A673 (cell line): ENCODE measurements at regions not wholly inside any gene's neighbourhood (a gene's known extent, or its start where the extent isn't known, plus 50 kb on each side); places are given as distances from the start of the nearest gene placed in this dataset.

ENCODE experiments used
- BruUV-seq: library from RNA; stranded (reverse); fragments of 400-500 nt; replicated peaks from 2 replicates; lab custom pipeline; 2021; lab: Mats Ljungman, UMichigan
- CTCF ChIA-PET: fragments of 300-600 bp; sonication (Branson Sonifier 250); formaldehyde crosslinking; loops from one replicate; lab custom pipeline; 2022; ENCODE audit warnings: antibody characterized with exemption; lab: Charles Lee
- POLR2A ChIA-PET: fragments of 300-600 bp; sonication (Branson Sonifier 250); formaldehyde crosslinking; loops from one replicate; lab custom pipeline; 2022; ENCODE audit warnings: antibody characterized with exemption; ENCODE audit not compliant: low non-redundant PET; lab: Charles Lee
- DNase-seq: peaks from one replicate; pipeline ENCODE4 v3.0.0-alpha.2; 2015; ENCODE audit warnings: low spot score
- H3K27ac ChIP-seq: fragments of 200-600 bp; sonication (generic); 2 replicates; pipeline ENCODE4 v1.5.1; 2016; ENCODE audit warnings: mixed run types, low read depth, mild to moderate bottlenecking, mixed read lengths, antibody characterized with exemption, low read length; ENCODE audit not compliant: poor library complexity, severe bottlenecking
- H3K27me3 ChIP-seq: fragments of 200-600 bp; sonication (generic); replicated peaks from 2 replicates; pipeline ENCODE4 v1.6.1; 2017; ENCODE audit warnings: mixed run types, low read depth, mild to moderate bottlenecking, mixed read lengths, antibody characterized with exemption, low read length; ENCODE audit not compliant: insufficient read depth, poor library complexity
- H3K36me3 ChIP-seq: fragments of 200-600 bp; sonication (generic); 2 replicates; pipeline ENCODE4 v1.6.1; 2016; ENCODE audit warnings: mixed run types, mild to moderate bottlenecking, mixed read lengths, antibody characterized with exemption, low read length; ENCODE audit not compliant: insufficient read depth, poor library complexity, severe bottlenecking
- H3K4me1 ChIP-seq: fragments of 200-600 bp; sonication (generic); 2 replicates; pipeline ENCODE4 v1.6.1; 2017; ENCODE audit warnings: mixed run types, mild to moderate bottlenecking, mixed read lengths, antibody characterized with exemption, low read length; ENCODE audit not compliant: insufficient read depth, poor library complexity, severe bottlenecking
- H3K4me3 ChIP-seq: fragments of 200-600 bp; sonication (generic); 2 replicates; pipeline ENCODE4 v1.5.1; 2016; ENCODE audit warnings: low read depth, mixed run types, mild to moderate bottlenecking, mixed read lengths, low read length; ENCODE audit not compliant: poor library complexity, severe bottlenecking
- H3K9me3 ChIP-seq: fragments of 200-600 bp; sonication (generic); 2 replicates; pipeline ENCODE4 v1.6.1; 2016; ENCODE audit warnings: mixed run types, low read depth, mild to moderate bottlenecking, mixed read lengths, antibody characterized with exemption, low read length; ENCODE audit not compliant: poor library complexity, severe bottlenecking
- EZH2 ChIP-seq: fragments of 200-600 bp; sonication (generic); IDR thresholded peaks from 2 replicates; pipeline ENCODE4 v1.6.1; 2017; ENCODE audit warnings: borderline replicate concordance, low read depth, mild to moderate bottlenecking, mixed read lengths, antibody characterized with exemption, low read length; ENCODE audit not compliant: poor library complexity, severe bottlenecking
- intact Hi-C: fragments of 100-400 bp; cut with micrococcal nuclease; formaldehyde crosslinking; loops from one replicate; pipeline ENCODE4 v1.10.0; 2022; ENCODE audit not compliant: unreplicated experiment
- TF ChIP-seq, protein P1 (sequence below): fragments of 300-800, 200-600 bp; sonication (generic); conservative IDR thresholded peaks from 2 replicates; pipeline ENCODE4 v1.5.1; 2017; ENCODE audit warnings: low read depth, mild to moderate bottlenecking, antibody characterized with exemption, low read length, moderate library complexity, mixed read lengths

DNA sequence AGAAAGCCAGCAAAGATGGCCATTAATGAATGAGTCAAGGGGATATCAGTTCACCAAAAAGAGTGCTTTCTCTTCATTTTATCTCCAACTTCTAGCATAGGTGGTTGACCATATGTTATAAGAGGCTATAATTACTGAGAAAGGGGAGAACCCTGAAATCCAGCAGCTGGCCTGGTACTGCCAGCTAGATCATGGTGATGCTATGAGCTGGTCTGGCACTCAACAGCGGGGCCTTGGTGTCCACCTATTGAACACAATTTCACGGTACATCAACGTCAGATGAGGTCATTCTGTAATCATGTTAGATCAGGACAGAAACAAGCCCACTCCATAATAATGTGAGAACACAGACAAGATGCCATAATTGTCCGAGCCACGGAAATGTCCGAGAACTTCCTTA is 1644.8 kb upstream of the PCDH7 start:
- no peaks in the 10 kb centered on the region for H3K36me3 ChIP-seq

DNA sequence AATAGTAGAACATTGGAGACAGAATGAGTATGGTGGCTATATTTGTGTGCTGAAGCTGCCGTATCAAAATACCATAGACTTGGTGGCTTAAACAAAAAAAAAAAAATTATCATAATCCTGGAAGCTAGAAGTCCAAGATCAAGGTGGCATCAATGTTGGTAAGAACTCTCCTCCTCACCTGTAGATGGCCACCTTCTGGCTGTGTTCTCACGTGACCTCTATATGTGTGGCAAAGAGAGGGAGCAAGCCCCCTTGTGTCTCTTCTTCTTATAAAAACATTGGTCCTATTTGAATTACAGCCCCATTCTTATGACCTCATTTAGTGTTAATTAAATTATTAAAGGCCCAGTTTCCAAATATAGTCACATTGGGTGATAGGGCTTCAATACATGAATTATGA is 1640.9 kb upstream of the PCDH7 start:
- TF ChIP-seq, protein P1, sequence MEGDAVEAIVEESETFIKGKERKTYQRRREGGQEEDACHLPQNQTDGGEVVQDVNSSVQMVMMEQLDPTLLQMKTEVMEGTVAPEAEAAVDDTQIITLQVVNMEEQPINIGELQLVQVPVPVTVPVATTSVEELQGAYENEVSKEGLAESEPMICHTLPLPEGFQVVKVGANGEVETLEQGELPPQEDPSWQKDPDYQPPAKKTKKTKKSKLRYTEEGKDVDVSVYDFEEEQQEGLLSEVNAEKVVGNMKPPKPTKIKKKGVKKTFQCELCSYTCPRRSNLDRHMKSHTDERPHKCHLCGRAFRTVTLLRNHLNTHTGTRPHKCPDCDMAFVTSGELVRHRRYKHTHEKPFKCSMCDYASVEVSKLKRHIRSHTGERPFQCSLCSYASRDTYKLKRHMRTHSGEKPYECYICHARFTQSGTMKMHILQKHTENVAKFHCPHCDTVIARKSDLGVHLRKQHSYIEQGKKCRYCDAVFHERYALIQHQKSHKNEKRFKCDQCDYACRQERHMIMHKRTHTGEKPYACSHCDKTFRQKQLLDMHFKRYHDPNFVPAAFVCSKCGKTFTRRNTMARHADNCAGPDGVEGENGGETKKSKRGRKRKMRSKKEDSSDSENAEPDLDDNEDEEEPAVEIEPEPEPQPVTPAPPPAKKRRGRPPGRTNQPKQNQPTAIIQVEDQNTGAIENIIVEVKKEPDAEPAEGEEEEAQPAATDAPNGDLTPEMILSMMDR: no peak
- TF ChIP-seq EZH2: no peak
- H3K4me3 ChIP-seq: no peak overlapping the region
- ChIA-PET POLR2A (no interaction called here), CTCF (no interaction called here)
- H3K4me1 ChIP-seq: peaks cover 5% of the 10 kb centered on the region
- no peak overlapping the region for H3K27ac ChIP-seq
- intact Hi-C loops: no loop called here
- no peaks in the 10 kb centered on the region for H3K9me3 ChIP-seq
- H3K36me3 ChIP-seq: no peaks in the 10 kb centered on the region
- no TSS peak for BruUV-seq
- no peak for DNase-seq
- no peaks in the 10 kb centered on the region for H3K27me3 ChIP-seq

More for the DNA sequence above, 1644.8 kb upstream of the PCDH7 start:
- peaks cover 18% of the 10 kb centered on the region for H3K9me3 ChIP-seq
- H3K4me3 ChIP-seq: no peak overlapping the region
- intact Hi-C loops: no loop called here
- H3K27ac ChIP-seq: no peak overlapping the region
- TF ChIP-seq, protein P1: no peak
- no peak for TF ChIP-seq EZH2
- H3K4me1 ChIP-seq: no peaks in the 10 kb centered on the region
- POLR2A ChIA-PET: no interaction called here
- BruUV-seq: no TSS peak
- no peak for DNase-seq
- CTCF ChIA-PET: no interaction called here
- H3K27me3 ChIP-seq: no peaks in the 10 kb centered on the region

DNA sequence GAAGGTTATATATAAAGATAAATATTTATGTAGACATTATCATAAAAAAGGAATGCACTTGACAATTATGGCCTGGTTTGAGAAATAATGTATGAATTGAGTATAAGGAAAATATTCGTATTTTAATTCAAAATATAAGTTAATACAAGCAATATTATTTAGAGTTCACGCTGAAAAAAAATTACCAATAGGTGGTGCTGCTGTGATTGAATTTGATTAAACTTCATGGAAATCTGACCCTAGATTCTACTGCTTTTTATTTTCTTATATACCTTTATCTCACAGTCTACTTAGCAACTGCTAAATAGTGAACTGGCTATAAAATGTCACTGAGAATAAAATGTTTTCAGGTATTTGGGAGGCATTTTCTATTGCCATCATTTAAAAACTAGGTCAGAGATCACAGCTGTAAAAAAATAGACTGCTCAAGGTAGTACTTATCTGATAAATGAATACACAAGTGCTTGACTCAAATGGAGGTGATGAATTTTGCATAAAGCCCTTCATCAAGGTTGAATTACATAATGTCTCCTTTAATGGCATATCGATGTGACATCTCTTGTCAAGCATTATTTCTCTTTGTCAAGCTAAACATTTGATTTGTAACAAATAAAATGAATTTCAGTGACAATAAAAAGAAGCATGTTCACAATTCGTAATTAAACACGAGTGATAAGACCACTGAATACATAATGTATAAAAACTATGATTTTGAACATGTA is 1638.8 kb upstream of the PCDH7 start:
- TF ChIP-seq, protein P1: peak; percentile 69
- TF ChIP-seq EZH2: no peak
- Histone ChIP-seq H3K4me1 (peaks cover 5% of the 10 kb centered on the region), H3K36me3 (no peaks in the 10 kb centered on the region), H3K27me3 (no peaks in the 10 kb centered on the region), H3K27ac (no peak overlapping the region), H3K9me3 (no peaks in the 10 kb centered on the region), H3K4me3 (no peak overlapping the region)
- DNase-seq: peak; percentile 55
- ChIA-PET POLR2A (no interaction called here), CTCF (no interaction called here)
- intact Hi-C loops: loop anchor here (10.0 kb wide), 1 partner anchor 397 kb away; no protein-coding TSS in a partner anchor
- no TSS peak for BruUV-seq
